Astrocyte (in vitro differentiated cells and primary cell): ENCODE measurements at regions not wholly inside any gene's neighbourhood (a gene's known extent, or its start where the extent isn't known, plus 50 kb on each side); places are given as distances from the start of the nearest gene placed in this dataset.

Experiments
- DNase-seq: peaks from one replicate; pipeline ENCODE4 v3.0.0-alpha.2; 2010; ENCODE audit warnings: low read depth
- FAIRE-seq: peaks from 2 replicates; lab custom pipeline; 2011; peaks lifted over from hg19 to GRCh38; lab: Jason Lieb, UNC
- H2AFZ ChIP-seq: 2 replicates; pipeline ENCODE4 v1.6.0; 2012; ENCODE audit warnings: low read depth, low read length, inconsistent platforms
- H3K27ac ChIP-seq: 2 replicates; pipeline ENCODE4 v1.5.1; 2011; ENCODE audit warnings: low read depth, low read length, inconsistent platforms
- H3K27me3 ChIP-seq: 2 replicates; pipeline ENCODE4 v1.6.0; 2011; ENCODE audit warnings: low read length, inconsistent platforms; ENCODE audit not compliant: insufficient read depth
- H3K36me3 ChIP-seq: 2 replicates; pipeline ENCODE4 v1.5.1; 2011; ENCODE audit warnings: low read length, inconsistent platforms; ENCODE audit not compliant: insufficient read depth
- H3K4me1 ChIP-seq: 2 replicates; pipeline ENCODE4 v1.5.1; 2011; ENCODE audit warnings: low read length, inconsistent platforms; ENCODE audit not compliant: insufficient read depth
- H3K4me2 ChIP-seq: 2 replicates; pipeline ENCODE4 v1.6.0; 2012; ENCODE audit warnings: low read length, inconsistent platforms
- H3K4me3 ChIP-seq: 2 replicates; pipeline ENCODE4 v1.5.1; 2011; ENCODE audit warnings: low read depth, mild to moderate bottlenecking, low read length, inconsistent platforms; ENCODE audit not compliant: insufficient read depth
- H3K79me2 ChIP-seq: 2 replicates; pipeline ENCODE4 v1.6.0; 2012; ENCODE audit warnings: mild to moderate bottlenecking, low read length, inconsistent platforms; ENCODE audit not compliant: insufficient read depth
- H3K9ac ChIP-seq: 2 replicates; pipeline ENCODE4 v1.6.0; 2012; ENCODE audit warnings: mild to moderate bottlenecking, low read length, inconsistent platforms
- H3K9me3 ChIP-seq: 2 replicates; pipeline ENCODE4 v1.5.1; 2012; ENCODE audit warnings: low read depth, mild to moderate bottlenecking, low read length, inconsistent platforms; ENCODE audit not compliant: insufficient read depth
- H4K20me1 ChIP-seq: 2 replicates; pipeline ENCODE4 v1.6.0; 2012; ENCODE audit warnings: low read length, inconsistent platforms; ENCODE audit not compliant: insufficient read depth
- H3K27ac Mint-ChIP-seq: one replicate; pipeline ENCODE4 v1.8.0; 2021; ENCODE audit warnings: mild to moderate bottlenecking, mixed read lengths; ENCODE audit not compliant: unreplicated experiment
- H3K27me3 Mint-ChIP-seq: one replicate; pipeline ENCODE4 v1.8.0; 2021; ENCODE audit warnings: low read depth, mixed read lengths; ENCODE audit not compliant: unreplicated experiment
- H3K36me3 Mint-ChIP-seq: one replicate; pipeline ENCODE4 v1.8.0; 2021; ENCODE audit warnings: low read depth, mixed read lengths; ENCODE audit not compliant: unreplicated experiment
- H3K4me1 Mint-ChIP-seq: one replicate; pipeline ENCODE4 v1.8.0; 2021; ENCODE audit warnings: low read depth, mixed read lengths; ENCODE audit not compliant: unreplicated experiment
- H3K4me3 Mint-ChIP-seq: one replicate; pipeline ENCODE4 v1.8.0; 2021; ENCODE audit warnings: mild to moderate bottlenecking, moderate library complexity, mixed read lengths; ENCODE audit not compliant: unreplicated experiment
- H3K9me3 Mint-ChIP-seq: one replicate; pipeline ENCODE4 v1.8.0; 2021; ENCODE audit warnings: mild to moderate bottlenecking, mixed read lengths; ENCODE audit not compliant: unreplicated experiment
- EZH2 ChIP-seq: IDR thresholded peaks from 2 replicates; pipeline ENCODE4 v1.6.1; 2012; ENCODE audit warnings: mild to moderate bottlenecking, low read length, inconsistent platforms; ENCODE audit not compliant: insufficient read depth
- TF ChIP-seq, protein P1 (sequence below): IDR thresholded peaks from 2 replicates; pipeline ENCODE4 v1.5.1; 2011; ENCODE audit warnings: low read depth, mild to moderate bottlenecking, inconsistent platforms, low read length, moderate library complexity; ENCODE audit not compliant: insufficient read depth

DNA sequence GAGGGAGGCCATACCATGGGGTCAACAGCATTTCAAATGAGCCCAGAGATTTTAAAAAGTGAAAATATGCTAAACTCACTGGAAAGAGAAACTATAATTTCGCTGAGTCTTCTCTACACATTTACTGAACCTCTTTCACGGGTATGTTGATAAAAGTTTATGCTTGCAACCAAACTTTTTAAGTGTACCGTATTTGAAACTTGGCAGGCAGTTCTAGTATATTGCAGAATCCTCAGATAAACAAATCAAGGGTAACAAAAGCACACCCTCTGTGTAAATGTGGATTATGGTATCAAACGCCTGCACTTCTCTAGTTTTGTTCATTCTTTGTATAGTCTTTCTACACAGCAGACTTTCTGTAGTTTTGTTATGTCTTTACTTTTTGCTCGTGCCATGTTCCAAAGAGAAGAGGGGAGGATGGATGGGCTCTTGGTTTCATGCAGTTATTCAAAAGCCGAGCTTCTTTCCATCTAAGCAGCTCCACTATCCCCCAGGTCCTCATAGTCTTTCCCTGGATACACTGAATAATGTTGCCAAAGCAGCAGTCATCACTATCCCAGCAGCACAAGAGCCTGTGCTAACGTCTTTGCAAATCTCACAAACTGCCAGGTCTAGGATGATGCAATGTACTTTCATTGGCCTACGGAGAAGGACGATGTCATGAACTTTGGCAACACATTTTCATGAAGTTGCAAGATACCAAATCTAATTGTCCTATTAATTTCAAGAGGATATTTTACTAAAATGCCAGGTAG lies 131.2 kb downstream of the MPP7 start:
- Mint-ChIP-seq H3K27me3 (no peaks in the 10 kb centered on the region), H3K9me3 (no peaks in the 10 kb centered on the region), H3K4me3 (no peak overlapping the region), H3K36me3 (no peaks in the 10 kb centered on the region), H3K27ac (no peak overlapping the region), H3K4me1 (no peaks in the 10 kb centered on the region)
- no peak for TF ChIP-seq EZH2
- TF ChIP-seq, protein P1, sequence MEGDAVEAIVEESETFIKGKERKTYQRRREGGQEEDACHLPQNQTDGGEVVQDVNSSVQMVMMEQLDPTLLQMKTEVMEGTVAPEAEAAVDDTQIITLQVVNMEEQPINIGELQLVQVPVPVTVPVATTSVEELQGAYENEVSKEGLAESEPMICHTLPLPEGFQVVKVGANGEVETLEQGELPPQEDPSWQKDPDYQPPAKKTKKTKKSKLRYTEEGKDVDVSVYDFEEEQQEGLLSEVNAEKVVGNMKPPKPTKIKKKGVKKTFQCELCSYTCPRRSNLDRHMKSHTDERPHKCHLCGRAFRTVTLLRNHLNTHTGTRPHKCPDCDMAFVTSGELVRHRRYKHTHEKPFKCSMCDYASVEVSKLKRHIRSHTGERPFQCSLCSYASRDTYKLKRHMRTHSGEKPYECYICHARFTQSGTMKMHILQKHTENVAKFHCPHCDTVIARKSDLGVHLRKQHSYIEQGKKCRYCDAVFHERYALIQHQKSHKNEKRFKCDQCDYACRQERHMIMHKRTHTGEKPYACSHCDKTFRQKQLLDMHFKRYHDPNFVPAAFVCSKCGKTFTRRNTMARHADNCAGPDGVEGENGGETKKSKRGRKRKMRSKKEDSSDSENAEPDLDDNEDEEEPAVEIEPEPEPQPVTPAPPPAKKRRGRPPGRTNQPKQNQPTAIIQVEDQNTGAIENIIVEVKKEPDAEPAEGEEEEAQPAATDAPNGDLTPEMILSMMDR: no peak
- Histone ChIP-seq H3K9me3 (no peaks in the 10 kb centered on the region), H3K4me1 (no peaks in the 10 kb centered on the region), H2AFZ (no peak overlapping the region), H3K27me3 (no peaks in the 10 kb centered on the region), H3K27ac (no peak overlapping the region), H4K20me1 (no peaks in the 10 kb centered on the region), H3K79me2 (no peaks in the 10 kb centered on the region), H3K36me3 (no peaks in the 10 kb centered on the region), H3K9ac (no peak overlapping the region), H3K4me3 (no peak overlapping the region), H3K4me2 (no peak overlapping the region)
- FAIRE-seq: peak; percentile 37
- no peak for DNase-seq

DNA sequence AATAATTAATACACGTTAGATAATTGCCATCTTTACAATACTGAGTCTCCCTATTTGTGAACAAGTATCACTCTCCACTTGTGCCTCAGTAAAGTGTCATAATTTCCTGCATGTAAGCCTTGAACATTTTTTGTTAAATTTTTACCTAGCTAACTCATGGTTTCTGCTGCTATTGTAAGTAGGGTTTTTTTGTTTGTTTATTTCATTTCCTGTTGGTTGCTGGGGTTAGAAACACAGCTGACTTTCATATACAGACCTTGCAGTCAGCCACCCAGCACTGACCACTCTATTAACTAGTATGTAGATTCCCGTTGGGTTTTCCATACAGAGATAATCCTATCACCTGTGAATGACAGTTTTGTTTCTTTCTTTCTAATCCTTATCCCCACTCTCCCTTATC lies 133.3 kb downstream of the MPP7 start:
- Histone ChIP-seq H3K4me2 (no peak overlapping the region), H3K27me3 (no peaks in the 10 kb centered on the region), H3K4me1 (no peaks in the 10 kb centered on the region), H3K9ac (no peak overlapping the region), H3K79me2 (no peaks in the 10 kb centered on the region), H3K4me3 (no peak overlapping the region), H2AFZ (no peak overlapping the region), H3K27ac (no peak overlapping the region), H3K9me3 (no peaks in the 10 kb centered on the region), H4K20me1 (no peaks in the 10 kb centered on the region), H3K36me3 (no peaks in the 10 kb centered on the region)
- Mint-ChIP-seq H3K9me3 (no peaks in the 10 kb centered on the region), H3K4me3 (no peak overlapping the region), H3K36me3 (no peaks in the 10 kb centered on the region), H3K27me3 (no peaks in the 10 kb centered on the region), H3K27ac (no peak overlapping the region), H3K4me1 (no peaks in the 10 kb centered on the region)
- FAIRE-seq: no peak
- TF ChIP-seq, protein P1: no peak
- DNase-seq: no peak

DNA sequence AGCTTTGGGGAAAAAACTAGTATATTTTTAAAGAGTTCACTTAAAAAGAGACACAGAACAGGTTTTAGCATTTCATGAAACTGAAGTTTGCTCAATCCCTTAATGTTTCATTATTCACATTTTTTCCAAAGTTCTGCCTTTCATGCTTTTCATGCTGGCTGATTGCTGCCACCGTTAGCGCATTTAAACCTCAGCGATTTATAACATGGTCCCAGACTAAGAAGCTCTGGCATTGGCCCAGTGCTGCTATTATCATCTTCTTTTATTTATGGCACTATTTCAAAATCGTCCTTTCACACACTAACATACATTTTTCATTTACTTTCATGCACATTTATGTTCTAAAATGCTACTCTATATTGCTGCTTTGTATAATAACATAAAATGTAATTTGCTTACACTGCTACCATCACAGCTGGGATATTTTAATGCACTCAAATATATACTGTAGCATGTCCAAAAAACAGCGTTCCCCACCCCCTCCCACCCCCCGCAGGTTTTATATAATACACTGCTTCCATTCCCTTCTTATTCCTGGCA lies 141.9 kb downstream of the MPP7 start:
- Histone ChIP-seq H3K27ac (no peak overlapping the region), H3K9me3 (no peaks in the 10 kb centered on the region), H3K4me2 (no peak overlapping the region), H3K79me2 (no peaks in the 10 kb centered on the region), H2AFZ (no peak overlapping the region), H3K9ac (no peak overlapping the region), H3K4me3 (no peak overlapping the region), H3K27me3 (no peaks in the 10 kb centered on the region), H3K4me1 (no peaks in the 10 kb centered on the region), H3K36me3 (no peaks in the 10 kb centered on the region), H4K20me1 (no peaks in the 10 kb centered on the region)
- Mint-ChIP-seq H3K27ac (no peak overlapping the region), H3K27me3 (no peaks in the 10 kb centered on the region), H3K4me1 (no peaks in the 10 kb centered on the region), H3K4me3 (no peak overlapping the region), H3K36me3 (peaks cover 10% of the 10 kb centered on the region), H3K9me3 (no peaks in the 10 kb centered on the region)
- TF ChIP-seq, protein P1: no peak
- TF ChIP-seq EZH2: no peak
- DNase-seq (no peak), FAIRE-seq (no peak)
